ENCODE measurements at regions not wholly inside any gene's neighbourhood (a gene's known extent, or its start where the extent isn't known, plus 50 kb on each side); places are given as distances from the start of the nearest gene placed in this dataset.

- Histone ChIP-seq H3K4me2 (ENCODE audit: low read depth, low read length) (no peak overlapping the region), H2BK20ac (ENCODE audit: low read depth, low read length) (peak overlapping the region; percentile 80), H3K9ac (ENCODE audit: low read depth, low read length) (no peak overlapping the region), H2BK120ac (ENCODE audit: low read depth, low read length) (peak overlapping the region; percentile 96), H3K56ac (ENCODE audit: extremely low read depth, insufficient read depth, low read length) (peak overlapping the region; percentile 37; the same call in 1 of the 2 replicates), H3K4ac (ENCODE audit: low read depth, low read length) (peak overlapping the region; percentile 76), H2AFZ (replicated peaks; ENCODE audit: low read length, poor library complexity) (peak overlapping the region; percentile 60), H2BK5ac (ENCODE audit: low read depth, low read length, poor library complexity, severe bottlenecking) (peak overlapping the region; percentile 79), H3K23ac (ENCODE audit: low read depth, low read length) (no peak overlapping the region), H3K36me3 (ENCODE audit: control insufficient read depth, insufficient read depth, low read length) (no peaks in the 10 kb centered on the region), H3K4me3 (ENCODE audit: insufficient read depth, low read depth, low read length) (no peak overlapping the region), H3K27me3 (ENCODE audit: control insufficient read depth, insufficient read depth, low read length) (no peaks in the 10 kb centered on the region), H3K18ac (ENCODE audit: low read depth, low read length) (peak overlapping the region; percentile 54; the same call in 1 of the 2 replicates), H2AK9ac (replicated peaks; ENCODE audit: low read depth, low read length, poor library complexity) (no peak overlapping the region), H2BK15ac (ENCODE audit: low read depth, low read length) (peak overlapping the region; percentile 18; the same call in 1 of the 3 replicates), H3K9me3 (ENCODE audit: control insufficient read depth, insufficient read depth, low read length) (no peaks in the 10 kb centered on the region), H2AK5ac (ENCODE audit: low read depth, low read length) (peak overlapping the region; percentile 32; the same call in 1 of the 2 replicates), H3K14ac (replicated peaks; ENCODE audit: low read depth, low read length) (no peak overlapping the region), H3K4me1 (ENCODE audit: control insufficient read depth, insufficient read depth, low read length) (peaks cover 32% of the 10 kb centered on the region), H4K91ac (ENCODE audit: insufficient read depth, low read depth, low read length) (peak overlapping the region; percentile 96), H3K27ac (ENCODE audit: insufficient read depth, low read length) (peak overlapping the region; percentile 70; the same call in 1 of the 2 replicates), H3K9me1 (ENCODE audit: insufficient read depth, low read length) (peaks cover 18% of the 10 kb centered on the region), H4K5ac (ENCODE audit: low read depth, low read length) (peak overlapping the region; percentile 3; the same call in 1 of the 2 replicates), H4K20me1 (ENCODE audit: insufficient read depth, low read length) (no peaks in the 10 kb centered on the region), H3K79me1 (ENCODE audit: low read depth in 1 of 2, low read length in 2 of 2) (no peaks in the 10 kb centered on the region), H4K8ac (ENCODE audit: low read depth in 2 of 2, low read length in 2 of 2) (peak overlapping the region in 1 of 2 experiments; percentile 79; a peak in 3 of 4 replicates)
- ChIA-PET CTCF (no interaction called here), POLR2A (ENCODE audit: unreplicated experiment) (no interaction called here)
- WGBS, 2 experiments (ENCODE audit: extremely low coverage in 2 of 2, insufficient read length in 1 of 2): no CpG with 5 or more reads among the region's 3 CpGs
- BruUV-seq (replicated peaks): no TSS peak
- dilution Hi-C loops (cut with HindIII; ENCODE audit: low sequenced_read_pairs, unreplicated experiment): no loop called here
- peak; percentile 20; the same call in 1 of the 2 replicates for TF ChIP-seq BHLHE40 (IDR thresholded peaks at IDR 0.05; ENCODE audit: low read depth, low read length)
- TF ChIP-seq MAZ (IDR thresholded peaks at IDR 0.05; ENCODE audit: borderline replicate concordance, low read depth, low read length): peak; percentile 15; the same call in 1 of the 2 replicates
- no peak for TF ChIP-seq NFE2L2 (IDR thresholded peaks at IDR 0.05; ENCODE audit: low read depth, low read length)
- TF ChIP-seq SMC3 (IDR thresholded peaks at IDR 0.05; ENCODE audit: low read depth, low read length): 0 out of 2 replicates have a peak, but pooled peaks have one; percentile 4
- TF ChIP-seq CEBPB (IDR thresholded peaks at IDR 0.05; ENCODE audit: low read depth, low read length): no peak; the same call in 1 of the 2 replicates
- DNase-seq: peak; percentile 95
- in situ Hi-C loops (cut with MboI; ENCODE audit: low sequenced_read_pairs): no loop called here
- peak; percentile 49 for ATAC-seq (ENCODE audit: low read depth)
- intact Hi-C loops (cut with micrococcal nuclease): loop anchor here (5.0 to 10.0 kb wide), 3 partner anchors 116 to 451 kb away; no protein-coding TSS in a partner anchor
Measured at GRCh38 chr6:169073311-169073710, 180.3 kb downstream of the THBS2 start.
